WERI-Rb-1 (cell line): ENCODE measurements at regions not wholly inside any gene's neighbourhood (a gene's known extent, or its start where the extent isn't known, plus 50 kb on each side); places are given as distances from the start of the nearest gene placed in this dataset.

Experiments used
- DNase-seq: peaks from one replicate; pipeline ENCODE4 v3.0.0-alpha.2; 2020
- H3K27ac ChIP-seq: fragments of 250-450 bp; sonication (Bioruptor Pico); 2 replicates; pipeline ENCODE4 v1.5.1; 2020; ENCODE audit warnings: mild to moderate bottlenecking, moderate library complexity
- H3K27me3 ChIP-seq: fragments of 250-450 bp; sonication (Bioruptor Pico); 2 replicates; pipeline ENCODE4 v1.5.1; 2021; ENCODE audit warnings: mild to moderate bottlenecking, low read depth, moderate library complexity; ENCODE audit not compliant: insufficient read depth, severe bottlenecking
- H3K36me3 ChIP-seq: fragments of 250-450 bp; sonication (Bioruptor Pico); 2 replicates; pipeline ENCODE4 v1.5.1; 2020; ENCODE audit warnings: mild to moderate bottlenecking, moderate library complexity
- H3K4me3 ChIP-seq: 2 replicates; pipeline ENCODE4 v1.5.1; 2011; ENCODE audit warnings: low read depth, mild to moderate bottlenecking, control low read depth, low read length
- H3K9me3 ChIP-seq: fragments of 250-450 bp; sonication (Bioruptor Pico); 2 replicates; pipeline ENCODE4 v1.5.1; 2021; ENCODE audit warnings: mild to moderate bottlenecking, moderate library complexity; ENCODE audit not compliant: severe bottlenecking
- CTCF ChIP-seq: IDR thresholded peaks from 2 replicates; pipeline ENCODE4 v1.5.1; 2011; ENCODE audit warnings: low read depth, mild to moderate bottlenecking, control low read depth, inconsistent platforms, low read length

DNA sequence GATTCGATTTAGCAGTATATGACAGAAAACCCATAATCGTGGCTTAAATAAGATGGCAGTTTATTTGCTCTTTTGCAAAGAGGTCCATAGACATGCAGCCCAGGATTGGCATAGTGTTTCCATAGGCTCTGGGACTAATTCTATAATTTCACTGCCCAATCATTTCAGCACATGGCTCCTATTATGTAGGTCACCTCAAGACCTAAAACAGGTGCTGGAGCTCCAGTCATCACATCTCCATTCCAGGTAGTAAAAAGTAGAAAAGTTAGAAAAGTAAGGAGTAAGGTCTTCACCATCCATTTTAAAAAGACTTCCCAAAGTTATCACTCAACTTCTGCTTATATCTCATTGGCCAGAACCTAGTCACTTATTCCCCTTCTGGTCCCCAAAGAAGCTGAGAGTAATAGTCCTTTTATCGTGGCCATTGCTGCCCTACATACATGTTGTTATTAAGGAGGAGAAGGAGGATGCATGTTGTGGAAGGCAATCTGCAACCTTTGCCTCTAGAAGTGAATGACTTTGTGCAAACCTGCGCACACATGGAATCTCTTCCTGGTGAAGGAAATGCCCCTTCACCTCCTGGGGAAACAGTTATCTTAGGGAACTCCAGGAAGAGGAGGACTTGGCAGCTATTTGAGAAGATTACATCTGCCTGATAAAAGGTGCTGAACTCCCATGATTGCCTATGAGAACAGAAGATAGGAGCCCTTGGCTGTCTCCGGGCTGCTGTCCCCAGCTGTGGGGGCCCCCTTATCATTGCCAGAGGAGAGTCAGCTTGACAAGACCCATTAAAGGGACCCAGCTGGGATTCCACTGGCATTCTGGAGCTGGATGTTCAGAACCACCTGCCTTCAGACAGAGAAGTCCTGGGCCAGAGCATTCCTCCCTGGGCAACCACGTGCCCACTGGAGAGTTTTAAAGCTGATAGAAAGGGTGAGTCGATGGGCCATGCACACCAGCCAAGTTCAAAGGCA, 330.6 kb upstream of the ZMIZ1 start:
- no peak for DNase-seq
- Histone ChIP-seq H3K27me3 (no peaks in the 10 kb centered on the region), H3K9me3 (no peaks in the 10 kb centered on the region), H3K36me3 (no peaks in the 10 kb centered on the region), H3K4me3 (no peak overlapping the region), H3K27ac (no peak overlapping the region)
- TF ChIP-seq CTCF, result no peak

DNA sequence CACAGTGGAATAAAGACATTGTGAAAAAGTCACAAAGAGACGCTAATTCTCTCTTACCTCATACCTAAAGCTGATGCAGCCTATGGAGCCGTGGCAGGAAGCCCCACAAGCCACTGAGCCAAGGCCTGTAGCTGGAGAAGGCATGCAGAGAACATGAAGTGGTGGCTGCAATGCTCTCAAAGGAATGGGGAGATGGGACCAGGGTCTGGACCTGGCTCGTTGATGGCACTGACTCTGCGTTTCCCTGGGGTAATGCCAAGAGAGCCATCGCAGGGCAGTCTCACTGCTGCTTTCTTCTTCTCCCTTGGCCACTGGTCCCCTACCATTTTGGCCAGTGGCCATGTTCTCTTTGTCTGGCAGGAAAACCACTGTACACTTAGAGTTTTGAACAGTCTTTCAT, 329.9 kb upstream of the ZMIZ1 start:
- no peak for DNase-seq
- no peak overlapping the region for H3K4me3 ChIP-seq
- H3K9me3 ChIP-seq, result no peaks in the 10 kb centered on the region
- TF ChIP-seq CTCF, result no peak
- H3K36me3 ChIP-seq, result no peaks in the 10 kb centered on the region
- no peaks in the 10 kb centered on the region for H3K27me3 ChIP-seq
- H3K27ac ChIP-seq, result no peak overlapping the region

- H3K27ac ChIP-seq, result no peak overlapping the region
- TF ChIP-seq CTCF, result no peak
- H3K27me3 ChIP-seq, result no peaks in the 10 kb centered on the region
- H3K36me3 ChIP-seq, result no peaks in the 10 kb centered on the region
- H3K4me3 ChIP-seq, result no peak overlapping the region
- H3K9me3 ChIP-seq, result no peaks in the 10 kb centered on the region
- DNase-seq, result no peak
Observed at GRCh38 chr10:78739444-78740053, 329.2 kb upstream of the ZMIZ1 start.

- H3K27me3 ChIP-seq, result no peaks in the 10 kb centered on the region
- no peaks in the 10 kb centered on the region for H3K36me3 ChIP-seq
- no peaks in the 10 kb centered on the region for H3K9me3 ChIP-seq
- DNase-seq, result no peak
- no peak overlapping the region for H3K27ac ChIP-seq
- no peak overlapping the region for H3K4me3 ChIP-seq
- no peak for TF ChIP-seq CTCF
Observed at GRCh38 chr10:78740976-78741915, 327.5 kb upstream of the ZMIZ1 start.

DNA sequence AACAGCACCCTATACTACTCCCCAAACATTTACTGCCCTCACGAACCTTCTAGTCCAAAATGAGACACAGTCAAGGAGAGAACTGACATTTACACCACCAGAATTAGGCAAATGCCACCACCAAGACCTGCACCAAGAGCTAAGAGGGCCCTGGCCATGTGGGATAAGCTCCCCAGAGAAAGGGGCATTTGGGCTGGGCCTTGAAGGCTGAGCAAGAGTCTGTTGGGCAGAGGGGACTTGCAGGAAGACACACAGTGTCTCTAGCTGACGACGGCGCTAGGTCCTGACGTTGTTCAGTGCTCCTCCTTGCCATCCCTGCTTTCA, 326.4 kb upstream of the ZMIZ1 start:
- no peak for TF ChIP-seq CTCF
- Histone ChIP-seq H3K9me3 (no peaks in the 10 kb centered on the region), H3K27me3 (no peaks in the 10 kb centered on the region), H3K27ac (no peak overlapping the region), H3K36me3 (no peaks in the 10 kb centered on the region), H3K4me3 (no peak overlapping the region)
- no peak for DNase-seq
